ENCODE measurements at regions not wholly inside any gene's neighbourhood (a gene's known extent, or its start where the extent isn't known, plus 50 kb on each side); places are given as distances from the start of the nearest gene placed in this dataset.
"Not testable (repeated sequence)": the region's sequence is repeated elsewhere in the genome, so short reads cannot be mapped to it uniquely, and the experiment has no call there.

- not testable (repeated sequence) for DNase-seq
Observed at GRCh38 chr5:62752998-62753367, 174.4 kb downstream of the LRRC70 start.

GRCh38 chr5:62752056-62752997 lies 173.7 kb downstream of the LRRC70 start:
- not testable (repeated sequence) for DNase-seq

GRCh38 chr5:62742207-62742606 lies 163.6 kb downstream of the LRRC70 start:
- no peak for DNase-seq

GRCh38 chr5:62741761-62742160 lies 163.1 kb downstream of the LRRC70 start:
- no peak for DNase-seq

- no peak for DNase-seq
Observed at GRCh38 chr5:62737766-62738165, 159.1 kb downstream of the LRRC70 start.

GRCh38 chr5:62732677-62733121 lies 154.1 kb downstream of the LRRC70 start:
- DNase-seq = no peak

- no peak for DNase-seq
Observed at GRCh38 chr5:62731022-62731421, 152.4 kb downstream of the LRRC70 start.

GRCh38 chr5:62729675-62730074 lies 151.1 kb downstream of the LRRC70 start:
- DNase-seq = no peak

- no peak for DNase-seq
Observed at GRCh38 chr5:62727861-62728260, 149.2 kb downstream of the LRRC70 start.

GRCh38 chr5:62727184-62727583 lies 148.6 kb downstream of the LRRC70 start:
- DNase-seq = no peak

GRCh38 chr5:62722360-62722759 lies 143.7 kb downstream of the LRRC70 start:
- no peak for DNase-seq

- DNase-seq = no peak
Observed at GRCh38 chr5:62720031-62720441, 141.4 kb downstream of the LRRC70 start.

- no peak for DNase-seq
Observed at GRCh38 chr5:62719061-62719720, 140.6 kb downstream of the LRRC70 start.

GRCh38 chr5:62718324-62718723 lies 139.7 kb downstream of the LRRC70 start:
- no peak for DNase-seq

- DNase-seq = no peak
Observed at GRCh38 chr5:62717301-62717933, 138.8 kb downstream of the LRRC70 start.

- DNase-seq = no peak
Observed at GRCh38 chr5:62714296-62714695, 135.7 kb downstream of the LRRC70 start.

- DNase-seq = no peak
Observed at GRCh38 chr5:62708481-62709325, 130.1 kb downstream of the LRRC70 start.

GRCh38 chr5:62707563-62707962 lies 128.9 kb downstream of the LRRC70 start:
- no peak for DNase-seq

GRCh38 chr5:62707131-62707530 lies 128.5 kb downstream of the LRRC70 start:
- DNase-seq = no peak

GRCh38 chr5:62705022-62705421 lies 126.4 kb downstream of the LRRC70 start:
- no peak for DNase-seq

GRCh38 chr5:62702126-62702525 lies 123.5 kb downstream of the LRRC70 start:
- no peak for DNase-seq

- DNase-seq = no peak
Observed at GRCh38 chr5:62701036-62701435, 122.4 kb downstream of the LRRC70 start.

GRCh38 chr5:62698756-62699155 lies 120.1 kb downstream of the LRRC70 start:
- DNase-seq = no peak

All from NCI-H226 (cell line).